Right lobe of liver (tissue), 4 donors: ENCODE measurements at regions not wholly inside any gene's neighbourhood (a gene's known extent, or its start where the extent isn't known, plus 50 kb on each side); places are given as distances from the start of the nearest gene placed in this dataset.

ENCODE experiments used
- CTCF ChIP-seq, 4 donors: fragments of 200-600 bp in 3 of 4; fragments of 450-650 bp in 1 of 4; IDR thresholded peaks; one replicate each; pipeline versions ENCODE4 v1.5.1 to v1.8.0; 2016 to 2022; ENCODE audit warnings: antibody characterized with exemption in 4 of 4, mild to moderate bottlenecking in 2 of 4
- POLR2A ChIP-seq: fragments of 450-650 bp; IDR thresholded peaks from one replicate; pipeline ENCODE4 v1.6.1; 2017; ENCODE audit warnings: antibody characterized with exemption, mild to moderate bottlenecking
- donor health status: DM: no; HTN: no; CAD: no.
- donor health status: DM: no; HTN: no; CAD: no.
- donor health status: DM: no; HTN: yes; CAD: no.

GRCh38 chr11:106389101-106389500, 311.6 kb downstream of the AASDHPPT start:
- TF ChIP-seq CTCF (IDR thresholded peaks at IDR 0.05) (no peak), POLR2A (no peak)
